PC-9 (cell line): ENCODE measurements at regions not wholly inside any gene's neighbourhood (a gene's known extent, or its start where the extent isn't known, plus 50 kb on each side); places are given as distances from the start of the nearest gene placed in this dataset.

Source experiments
- EZH2 ChIP-seq: fragments of 200-600 bp; sonication (generic); IDR thresholded peaks from 2 replicates; pipeline ENCODE4 v1.8.0; 2017; ENCODE audit warnings: antibody characterized with exemption, low read depth
- TF ChIP-seq, protein P1 (sequence below): fragments of 200-600 bp; sonication (generic); conservative IDR thresholded peaks from 2 replicates; pipeline ENCODE4 v1.6.1; 2017; ENCODE audit warnings: mixed run types, antibody characterized with exemption, mild to moderate bottlenecking, moderate library complexity

DNA sequence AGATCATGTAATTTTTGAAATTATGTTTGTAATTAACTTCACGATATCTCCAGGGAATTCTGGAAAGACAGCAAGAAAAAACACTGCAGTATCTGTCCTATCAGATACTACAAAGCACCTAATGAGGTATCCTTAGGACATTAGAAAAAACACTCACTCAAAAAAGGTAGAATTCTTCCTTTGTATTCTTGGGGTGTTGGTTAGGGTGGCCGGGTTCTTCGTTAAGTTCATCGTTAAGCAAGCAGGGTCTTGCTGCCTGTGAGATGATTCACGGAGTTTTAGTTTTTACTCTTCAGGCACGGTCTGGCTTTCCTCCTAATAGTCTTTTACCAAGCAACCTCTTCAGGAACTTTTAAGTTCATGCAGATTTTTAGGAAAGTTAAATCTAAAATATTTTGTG lies 91.4 kb upstream of the IRX4 start:
- TF ChIP-seq, protein P1, sequence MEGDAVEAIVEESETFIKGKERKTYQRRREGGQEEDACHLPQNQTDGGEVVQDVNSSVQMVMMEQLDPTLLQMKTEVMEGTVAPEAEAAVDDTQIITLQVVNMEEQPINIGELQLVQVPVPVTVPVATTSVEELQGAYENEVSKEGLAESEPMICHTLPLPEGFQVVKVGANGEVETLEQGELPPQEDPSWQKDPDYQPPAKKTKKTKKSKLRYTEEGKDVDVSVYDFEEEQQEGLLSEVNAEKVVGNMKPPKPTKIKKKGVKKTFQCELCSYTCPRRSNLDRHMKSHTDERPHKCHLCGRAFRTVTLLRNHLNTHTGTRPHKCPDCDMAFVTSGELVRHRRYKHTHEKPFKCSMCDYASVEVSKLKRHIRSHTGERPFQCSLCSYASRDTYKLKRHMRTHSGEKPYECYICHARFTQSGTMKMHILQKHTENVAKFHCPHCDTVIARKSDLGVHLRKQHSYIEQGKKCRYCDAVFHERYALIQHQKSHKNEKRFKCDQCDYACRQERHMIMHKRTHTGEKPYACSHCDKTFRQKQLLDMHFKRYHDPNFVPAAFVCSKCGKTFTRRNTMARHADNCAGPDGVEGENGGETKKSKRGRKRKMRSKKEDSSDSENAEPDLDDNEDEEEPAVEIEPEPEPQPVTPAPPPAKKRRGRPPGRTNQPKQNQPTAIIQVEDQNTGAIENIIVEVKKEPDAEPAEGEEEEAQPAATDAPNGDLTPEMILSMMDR, result no peak
- no peak for TF ChIP-seq EZH2
